NB4 (cell line): ENCODE measurements at regions not wholly inside any gene's neighbourhood (a gene's known extent, or its start where the extent isn't known, plus 50 kb on each side); places are given as distances from the start of the nearest gene placed in this dataset.

Experiments
- CTCF ChIP-seq: IDR thresholded peaks from one replicate; pipeline ENCODE4 v1.5.1; 2012; ENCODE audit warnings: low read depth, low read length
- POLR2A ChIP-seq: IDR thresholded peaks from 2 replicates; pipeline ENCODE4 v1.6.1; 2011; ENCODE audit warnings: mild to moderate bottlenecking; ENCODE audit not compliant: insufficient read length; ENCODE audit errors: extremely low read depth
- TF ChIP-seq, protein P1 (sequence below): IDR thresholded peaks from 2 replicates; pipeline ENCODE4 v1.6.1; 2011; ENCODE audit warnings: low read depth, low read length

DNA sequence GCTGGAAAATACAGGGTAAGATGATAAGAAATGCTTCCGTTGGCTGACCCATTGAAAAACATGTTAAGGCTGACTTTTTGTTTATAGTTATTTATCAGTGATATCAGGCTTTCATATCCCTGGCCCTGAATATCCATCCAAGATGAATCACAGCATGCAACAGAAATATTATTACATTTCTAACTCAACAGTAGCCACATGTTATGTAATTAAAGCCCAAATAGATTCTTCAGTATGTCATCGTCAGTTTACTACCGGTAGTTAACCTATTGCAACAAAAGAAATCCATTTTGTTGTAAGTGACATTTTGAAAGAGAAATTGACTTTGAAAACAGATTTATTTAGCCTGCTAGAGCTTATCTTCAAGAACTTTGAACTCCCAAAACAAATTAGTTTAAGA lies 354.1 kb upstream of the CELF2 start:
- TF ChIP-seq CTCF (no peak), POLR2A (no peak)
- TF ChIP-seq, protein P1, sequence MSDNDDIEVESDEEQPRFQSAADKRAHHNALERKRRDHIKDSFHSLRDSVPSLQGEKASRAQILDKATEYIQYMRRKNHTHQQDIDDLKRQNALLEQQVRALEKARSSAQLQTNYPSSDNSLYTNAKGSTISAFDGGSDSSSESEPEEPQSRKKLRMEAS = no peak
